Type B pancreatic cell (in vitro differentiated cells): ENCODE measurements at regions not wholly inside any gene's neighbourhood (a gene's known extent, or its start where the extent isn't known, plus 50 kb on each side); places are given as distances from the start of the nearest gene placed in this dataset.
"Not testable (repeated sequence)": the region's sequence is repeated elsewhere in the genome, so short reads cannot be mapped to it uniquely, and the experiment has no call there.

Source experiments
- DNase-seq: peaks from one replicate; pipeline ENCODE4 v3.0.0; 2021; ENCODE audit warnings: mixed read lengths; ENCODE audit not compliant: unreplicated experiment; ENCODE audit errors: extremely low spot score
- H3K27ac Mint-ChIP-seq: 2 replicates; pipeline ENCODE4 v1.8.0; 2021; ENCODE audit warnings: mild to moderate bottlenecking, mixed read lengths
- H3K27me3 Mint-ChIP-seq: 2 replicates; pipeline ENCODE4 v1.8.0; 2021; ENCODE audit warnings: mixed read lengths
- H3K36me3 Mint-ChIP-seq: 2 replicates; pipeline ENCODE4 v1.8.0; 2021; ENCODE audit warnings: mixed read lengths
- H3K4me1 Mint-ChIP-seq: one replicate; pipeline ENCODE4 v1.8.0; 2021; ENCODE audit warnings: mixed read lengths; ENCODE audit not compliant: unreplicated experiment
- H3K4me3 Mint-ChIP-seq: 2 replicates; pipeline ENCODE4 v1.8.0; 2021; ENCODE audit warnings: mild to moderate bottlenecking, mixed read lengths
- H3K9me3 Mint-ChIP-seq: 2 replicates; pipeline ENCODE4 v1.8.0; 2021; ENCODE audit warnings: mixed read lengths
- TF ChIP-seq, protein P1 (sequence below): fragments of 200-600 bp; sonication (generic); conservative IDR thresholded peaks from 2 replicates; pipeline ENCODE4 v1.5.0; 2021; ENCODE audit warnings: antibody characterized with exemption, mild to moderate bottlenecking

DNA sequence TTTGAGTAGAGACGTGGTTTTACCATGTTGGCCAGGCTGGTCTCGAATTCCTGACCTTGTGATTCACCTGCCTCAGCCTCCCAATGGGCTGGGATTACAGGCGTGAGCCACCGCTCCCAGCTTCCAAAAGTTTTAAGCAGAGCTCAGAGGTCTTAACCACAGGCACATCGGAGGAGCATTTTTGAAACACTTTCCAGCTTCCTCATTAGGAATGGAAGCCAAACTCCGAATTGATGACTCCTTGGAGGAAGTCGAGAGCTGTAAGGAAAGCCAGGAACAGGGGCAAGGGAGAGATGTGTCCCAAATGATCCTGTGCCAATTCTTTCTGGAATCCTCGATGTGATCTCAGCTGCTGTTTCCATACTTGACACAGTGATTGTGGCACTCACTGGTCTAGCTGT, 56.2 kb upstream of the CCZ1B start:
- H3K36me3 Mint-ChIP-seq, H3K4me1 Mint-ChIP-seq, DNase-seq, H3K27ac Mint-ChIP-seq, H3K9me3 Mint-ChIP-seq, H3K4me3 Mint-ChIP-seq: not testable (repeated sequence)
- peaks cover 16% of the 10 kb centered on the region for H3K27me3 Mint-ChIP-seq

GRCh38 chr7:6883756-6884155, 57.7 kb upstream of the CCZ1B start:
- peaks cover 16% of the 10 kb centered on the region for H3K27me3 Mint-ChIP-seq
- not testable (repeated sequence) for H3K9me3 Mint-ChIP-seq, H3K36me3 Mint-ChIP-seq, H3K27ac Mint-ChIP-seq, H3K4me1 Mint-ChIP-seq, H3K4me3 Mint-ChIP-seq, DNase-seq

DNA sequence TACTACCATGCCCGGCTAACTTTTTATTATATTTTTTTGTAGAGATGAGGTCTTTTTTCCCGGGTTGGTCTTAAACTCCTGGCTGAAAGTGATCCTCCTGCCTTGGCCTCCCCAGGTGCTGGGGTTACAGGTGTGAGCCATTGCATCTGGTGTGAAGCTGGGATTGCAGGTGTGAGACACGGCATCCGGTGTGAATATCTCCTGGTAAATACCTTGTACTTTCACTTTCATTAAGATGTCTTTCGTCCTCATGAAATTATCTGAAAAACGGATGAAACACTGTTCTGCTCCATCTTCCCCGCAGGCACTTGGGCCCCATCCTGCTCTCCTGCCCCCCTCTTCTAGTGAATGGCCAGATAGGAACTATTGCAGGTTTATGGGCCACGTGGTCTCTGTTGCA, 60.1 kb upstream of the CCZ1B start:
- H3K9me3 Mint-ChIP-seq: no peaks in the 10 kb centered on the region
- no peak overlapping the region for H3K27ac Mint-ChIP-seq
- no peaks in the 10 kb centered on the region for H3K36me3 Mint-ChIP-seq
- H3K4me1 Mint-ChIP-seq: no peaks in the 10 kb centered on the region
- H3K4me3 Mint-ChIP-seq: no peak overlapping the region
- DNase-seq: no peak
- TF ChIP-seq, protein P1, sequence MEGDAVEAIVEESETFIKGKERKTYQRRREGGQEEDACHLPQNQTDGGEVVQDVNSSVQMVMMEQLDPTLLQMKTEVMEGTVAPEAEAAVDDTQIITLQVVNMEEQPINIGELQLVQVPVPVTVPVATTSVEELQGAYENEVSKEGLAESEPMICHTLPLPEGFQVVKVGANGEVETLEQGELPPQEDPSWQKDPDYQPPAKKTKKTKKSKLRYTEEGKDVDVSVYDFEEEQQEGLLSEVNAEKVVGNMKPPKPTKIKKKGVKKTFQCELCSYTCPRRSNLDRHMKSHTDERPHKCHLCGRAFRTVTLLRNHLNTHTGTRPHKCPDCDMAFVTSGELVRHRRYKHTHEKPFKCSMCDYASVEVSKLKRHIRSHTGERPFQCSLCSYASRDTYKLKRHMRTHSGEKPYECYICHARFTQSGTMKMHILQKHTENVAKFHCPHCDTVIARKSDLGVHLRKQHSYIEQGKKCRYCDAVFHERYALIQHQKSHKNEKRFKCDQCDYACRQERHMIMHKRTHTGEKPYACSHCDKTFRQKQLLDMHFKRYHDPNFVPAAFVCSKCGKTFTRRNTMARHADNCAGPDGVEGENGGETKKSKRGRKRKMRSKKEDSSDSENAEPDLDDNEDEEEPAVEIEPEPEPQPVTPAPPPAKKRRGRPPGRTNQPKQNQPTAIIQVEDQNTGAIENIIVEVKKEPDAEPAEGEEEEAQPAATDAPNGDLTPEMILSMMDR: no peak
- H3K27me3 Mint-ChIP-seq: peaks cover 9% of the 10 kb centered on the region

- H3K27me3 Mint-ChIP-seq, H3K4me1 Mint-ChIP-seq, H3K36me3 Mint-ChIP-seq, H3K9me3 Mint-ChIP-seq, H3K27ac Mint-ChIP-seq, H3K4me3 Mint-ChIP-seq, DNase-seq: not testable (repeated sequence)
Observed at GRCh38 chr7:6888267-6889045, 62.4 kb upstream of the CCZ1B start.

DNA sequence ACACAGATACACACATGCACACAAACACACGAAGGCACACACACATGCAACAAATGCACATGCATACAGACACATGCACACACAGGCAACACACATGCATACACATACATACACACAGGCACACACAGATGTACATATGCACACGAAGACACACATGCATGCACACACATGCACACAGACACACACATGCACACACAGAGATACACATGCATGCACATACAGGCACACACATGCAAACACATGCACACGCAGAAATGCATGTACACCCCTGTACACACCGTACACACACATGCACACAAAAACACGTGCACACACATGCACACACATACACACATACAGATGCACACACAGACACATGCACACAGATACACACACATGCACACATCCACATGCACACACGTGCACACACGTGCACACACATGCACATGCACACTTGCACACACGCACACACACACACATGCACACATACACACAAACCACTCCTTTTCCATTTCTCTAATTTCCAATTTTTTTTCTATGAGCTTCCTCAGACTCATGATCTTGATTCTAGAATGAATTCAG, 63.3 kb upstream of the CCZ1B start:
- H3K4me1 Mint-ChIP-seq: no peaks in the 10 kb centered on the region
- no peaks in the 10 kb centered on the region for H3K36me3 Mint-ChIP-seq
- H3K9me3 Mint-ChIP-seq: no peaks in the 10 kb centered on the region
- H3K4me3 Mint-ChIP-seq: no peak overlapping the region
- H3K27ac Mint-ChIP-seq: no peak overlapping the region
- peaks cover 5% of the 10 kb centered on the region for H3K27me3 Mint-ChIP-seq
- TF ChIP-seq, protein P1: no peak
- no peak for DNase-seq

GRCh38 chr7:6902097-6902518, 76.0 kb upstream of the CCZ1B start:
- DNase-seq, H3K27me3 Mint-ChIP-seq, H3K4me3 Mint-ChIP-seq, H3K9me3 Mint-ChIP-seq, H3K36me3 Mint-ChIP-seq: not testable (repeated sequence)
- Mint-ChIP-seq H3K4me1 (peaks cover 14% of the 10 kb centered on the region), H3K27ac (peak overlapping the region; percentile 57)

- not testable (repeated sequence) for H3K27ac Mint-ChIP-seq, H3K4me3 Mint-ChIP-seq, H3K9me3 Mint-ChIP-seq, H3K27me3 Mint-ChIP-seq, DNase-seq, H3K36me3 Mint-ChIP-seq
- H3K4me1 Mint-ChIP-seq: peaks cover 14% of the 10 kb centered on the region
Observed at GRCh38 chr7:6903289-6903688, 77.2 kb upstream of the CCZ1B start.

GRCh38 chr7:6903792-6904191, 77.7 kb upstream of the CCZ1B start:
- DNase-seq, H3K9me3 Mint-ChIP-seq, H3K27me3 Mint-ChIP-seq, H3K4me3 Mint-ChIP-seq, H3K36me3 Mint-ChIP-seq, H3K27ac Mint-ChIP-seq: not testable (repeated sequence)
- peaks cover 14% of the 10 kb centered on the region for H3K4me1 Mint-ChIP-seq
